HG02571 (cell line): ENCODE measurements at regions not wholly inside any gene's neighbourhood (a gene's known extent, or its start where the extent isn't known, plus 50 kb on each side); places are given as distances from the start of the nearest gene placed in this dataset.

ENCODE experiments used
- ATAC-seq: cut with Tn5 transposase; IDR thresholded peaks from one replicate; pipeline ENCODE4 v1.9.1; 2021; ENCODE audit warnings: mild to moderate bottlenecking, moderate library complexity; ENCODE audit not compliant: unreplicated experiment

- ATAC-seq = no peak
Measured at GRCh38 chr5:4100739-4101138, 505.1 kb downstream of the IRX1 start.

GRCh38 chr5:4101189-4101588 lies 505.6 kb downstream of the IRX1 start:
- no peak for ATAC-seq

- ATAC-seq = no peak
Measured at GRCh38 chr5:4104831-4105597, 509.4 kb downstream of the IRX1 start.

- ATAC-seq = no peak
Measured at GRCh38 chr5:4108690-4109089, 513.1 kb downstream of the IRX1 start.

GRCh38 chr5:4113426-4113825 lies 517.8 kb downstream of the IRX1 start:
- ATAC-seq = no peak

GRCh38 chr5:4113905-4114304 lies 518.3 kb downstream of the IRX1 start:
- ATAC-seq = no peak

- ATAC-seq = no peak
Measured at GRCh38 chr5:4114452-4114851, 518.8 kb downstream of the IRX1 start.

- no peak for ATAC-seq
Measured at GRCh38 chr5:4116834-4117233, 521.2 kb downstream of the IRX1 start.

GRCh38 chr5:4124221-4124970 lies 528.8 kb downstream of the IRX1 start:
- ATAC-seq = no peak

GRCh38 chr5:4128994-4129393 lies 533.4 kb downstream of the IRX1 start:
- no peak for ATAC-seq

- ATAC-seq = no peak
Measured at GRCh38 chr5:4129523-4129922, 533.9 kb downstream of the IRX1 start.

- ATAC-seq = no peak
Measured at GRCh38 chr5:4130819-4131218, 535.2 kb downstream of the IRX1 start.

- no peak for ATAC-seq
Measured at GRCh38 chr5:4137781-4138180, 542.1 kb downstream of the IRX1 start.

GRCh38 chr5:4142842-4143241 lies 547.2 kb downstream of the IRX1 start:
- no peak for ATAC-seq

GRCh38 chr5:4144411-4145007 lies 548.9 kb downstream of the IRX1 start:
- no peak for ATAC-seq

- ATAC-seq = no peak
Measured at GRCh38 chr5:4145511-4145910, 549.9 kb downstream of the IRX1 start.

- no peak for ATAC-seq
Measured at GRCh38 chr5:4148009-4148408, 552.4 kb downstream of the IRX1 start.

GRCh38 chr5:4150067-4150466 lies 554.4 kb downstream of the IRX1 start:
- no peak for ATAC-seq

GRCh38 chr5:4156153-4156552 lies 560.5 kb downstream of the IRX1 start:
- no peak for ATAC-seq

GRCh38 chr5:4156889-4157288 lies 561.3 kb downstream of the IRX1 start:
- ATAC-seq = no peak

GRCh38 chr5:4158750-4159447 lies 563.3 kb downstream of the IRX1 start:
- no peak for ATAC-seq
